Activated T-cell treated with anti-CD3 and anti-CD28 coated beads, Interleukin-2, amount 50 U/mL, for 72 hours (primary cell): ENCODE measurements at regions not wholly inside any gene's neighbourhood (a gene's known extent, or its start where the extent isn't known, plus 50 kb on each side); places are given as distances from the start of the nearest gene placed in this dataset.

Source experiments
- ATAC-seq, 2 donors: fragments of 150-1000 bp; cut with Tn5 transposase; replicated peaks in 1 of 2; 2 replicates each; pipeline ENCODE4 v1.10.0; 2021; ENCODE audit warnings: moderate library complexity in 2 of 2, mild to moderate bottlenecking in 1 of 2
- DNase-seq, 2 donors: peaks; one replicate each; pipeline ENCODE4 v3.0.0; 2021 to 2022; ENCODE audit warnings: mixed read lengths in 1 of 2
- H3K27ac Mint-ChIP-seq: one replicate; pipeline ENCODE4 v1.8.0; 2022; ENCODE audit warnings: mild to moderate bottlenecking, moderate library complexity, mixed read lengths
- H3K27me3 Mint-ChIP-seq: one replicate; pipeline ENCODE4 v1.8.0; 2022; ENCODE audit warnings: low read depth, mixed read lengths
- H3K36me3 Mint-ChIP-seq, 2 donors: one replicate each; pipeline ENCODE4 v1.8.0; 2022; ENCODE audit warnings: mixed read lengths in 2 of 2, mild to moderate bottlenecking in 1 of 2; ENCODE audit not compliant: insufficient read depth in 2 of 2
- H3K4me1 Mint-ChIP-seq: one replicate; pipeline ENCODE4 v1.8.0; 2022; ENCODE audit warnings: low read depth, mixed read lengths
- H3K4me3 Mint-ChIP-seq, 2 donors: one replicate each; pipeline ENCODE4 v1.8.0; 2022; ENCODE audit warnings: mild to moderate bottlenecking in 2 of 2, mixed read lengths in 2 of 2, moderate library complexity in 2 of 2
- H3K9me3 Mint-ChIP-seq, 2 donors: one replicate each; pipeline ENCODE4 v1.8.0; 2022; ENCODE audit warnings: mixed read lengths in 2 of 2

- DNase-seq (no peak), ATAC-seq (no peak)
- H3K4me1 Mint-ChIP-seq: no peaks in the 10 kb centered on the region
- no peaks in the 10 kb centered on the region for H3K36me3 Mint-ChIP-seq
- no peak overlapping the region for H3K27ac Mint-ChIP-seq
- H3K9me3 Mint-ChIP-seq: peaks cover 0 to 2% of the 10 kb centered on the region in 2 donors
- H3K4me3 Mint-ChIP-seq: no peak overlapping the region
- peaks cover 6% of the 10 kb centered on the region for H3K27me3 Mint-ChIP-seq
Measured at GRCh38 chr7:132687981-132688383, 111.7 kb upstream of the PLXNA4 start.

DNA sequence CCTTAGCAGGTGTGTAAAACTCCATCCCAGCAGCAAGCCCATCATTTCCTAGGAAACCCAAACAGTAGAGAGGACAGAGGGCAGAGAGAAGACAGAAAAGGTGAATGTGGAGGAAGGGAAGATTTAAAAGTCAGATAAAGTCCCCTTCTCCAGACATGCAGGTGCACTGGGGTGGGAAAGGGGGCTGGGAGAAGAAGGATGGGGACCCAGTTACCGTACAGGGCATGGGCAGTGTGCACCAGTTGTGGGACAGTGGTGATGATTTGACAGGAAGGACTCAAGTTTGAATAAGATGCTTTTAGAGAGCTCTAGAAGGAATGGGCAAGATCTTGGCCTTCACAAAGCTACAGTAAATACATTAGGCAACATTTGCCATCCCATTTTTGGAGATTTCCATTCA, 110.7 kb upstream of the PLXNA4 start:
- DNase-seq (no peak), ATAC-seq (no peak)
- Mint-ChIP-seq H3K27me3 (peaks cover 6% of the 10 kb centered on the region), H3K4me1 (no peaks in the 10 kb centered on the region), H3K27ac (no peak overlapping the region), H3K36me3 (no peaks in the 10 kb centered on the region), H3K9me3 (peaks cover 0 to 2% of the 10 kb centered on the region in 2 donors), H3K4me3 (no peak overlapping the region)

- no peaks in the 10 kb centered on the region for H3K36me3 Mint-ChIP-seq
- H3K4me3 Mint-ChIP-seq: no peak overlapping the region
- DNase-seq: no peak
- ATAC-seq: no peak
- no peak overlapping the region for H3K27ac Mint-ChIP-seq
- peaks cover 6% of the 10 kb centered on the region for H3K4me1 Mint-ChIP-seq
- peaks cover 6% of the 10 kb centered on the region for H3K27me3 Mint-ChIP-seq
- peaks cover 0 to 2% of the 10 kb centered on the region in 2 donors for H3K9me3 Mint-ChIP-seq
Measured at GRCh38 chr7:132685277-132685676, 109.0 kb upstream of the PLXNA4 start.

DNA sequence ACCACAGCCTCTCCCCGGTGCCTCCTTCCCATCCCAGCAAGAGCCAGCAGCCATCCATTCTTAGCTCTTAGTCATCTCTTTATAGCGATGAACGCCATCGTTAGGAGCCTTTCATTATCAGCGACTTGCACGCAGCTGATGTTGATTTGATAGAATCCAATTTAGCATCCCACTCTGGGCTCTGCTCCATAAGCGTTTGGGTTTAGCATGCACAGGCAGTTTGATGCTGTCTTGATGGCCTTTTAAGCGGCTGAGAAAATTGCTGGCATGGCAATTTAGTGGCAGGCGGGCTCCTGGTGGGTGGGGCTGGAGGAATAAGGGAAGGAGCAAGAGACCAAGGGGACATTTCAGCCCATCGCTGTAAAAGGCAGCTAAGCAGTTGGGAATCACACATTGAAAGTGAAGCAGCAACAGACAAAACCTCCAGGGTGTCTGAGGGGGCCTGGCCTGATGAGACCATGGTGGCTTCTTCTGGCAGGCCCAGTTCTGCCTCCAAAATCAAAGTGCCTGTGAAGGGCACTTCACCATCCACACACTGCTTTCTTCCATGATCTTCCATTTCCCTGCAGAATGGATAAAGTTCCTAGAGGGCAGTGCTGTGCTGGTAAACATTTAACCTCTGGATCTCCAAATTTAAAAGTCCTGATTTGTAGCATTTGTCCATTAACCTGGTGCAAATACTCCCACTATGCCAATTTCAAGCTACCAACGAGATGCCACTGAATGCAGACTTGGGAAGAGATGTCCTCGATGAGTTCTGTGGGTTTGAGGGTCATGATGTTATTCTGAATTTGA, 107.8 kb upstream of the PLXNA4 start:
- Mint-ChIP-seq H3K4me1 (peaks cover 6% of the 10 kb centered on the region), H3K27ac (no peak overlapping the region), H3K27me3 (peaks cover 6% of the 10 kb centered on the region), H3K36me3 (no peaks in the 10 kb centered on the region), H3K4me3 (no peak overlapping the region), H3K9me3 (peaks cover 0 to 7% of the 10 kb centered on the region in 2 donors)
- no peak for DNase-seq
- no peak for ATAC-seq

DNA sequence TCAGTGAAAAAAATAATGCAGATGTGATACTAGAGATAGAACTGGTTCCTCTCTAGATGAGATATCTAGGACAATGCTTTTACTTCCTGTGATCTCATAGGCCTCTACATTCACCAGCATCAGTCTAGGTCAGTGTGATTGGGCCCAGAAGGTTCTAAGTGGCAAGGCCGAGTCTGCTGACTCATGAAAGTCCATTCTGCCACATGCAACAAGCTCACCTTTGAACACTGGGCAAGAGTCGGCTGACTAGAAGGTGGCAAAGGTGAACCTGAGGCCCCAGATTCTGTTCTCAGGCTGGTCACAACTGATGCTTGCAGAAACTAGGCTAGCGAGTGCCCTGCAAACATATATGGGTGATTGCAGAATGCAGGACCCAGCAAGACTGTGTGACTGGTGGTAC, 105.7 kb upstream of the PLXNA4 start:
- Mint-ChIP-seq H3K36me3 (no peaks in the 10 kb centered on the region), H3K27me3 (no peaks in the 10 kb centered on the region), H3K4me3 (no peak overlapping the region), H3K27ac (no peak overlapping the region), H3K4me1 (peaks cover 7% of the 10 kb centered on the region), H3K9me3 (peaks cover 0 to 7% of the 10 kb centered on the region in 2 donors)
- ATAC-seq: no peak
- no peak for DNase-seq

- H3K27ac Mint-ChIP-seq: no peak overlapping the region
Measured at GRCh38 chr7:132680590-132680989, 104.3 kb upstream of the PLXNA4 start.

DNA sequence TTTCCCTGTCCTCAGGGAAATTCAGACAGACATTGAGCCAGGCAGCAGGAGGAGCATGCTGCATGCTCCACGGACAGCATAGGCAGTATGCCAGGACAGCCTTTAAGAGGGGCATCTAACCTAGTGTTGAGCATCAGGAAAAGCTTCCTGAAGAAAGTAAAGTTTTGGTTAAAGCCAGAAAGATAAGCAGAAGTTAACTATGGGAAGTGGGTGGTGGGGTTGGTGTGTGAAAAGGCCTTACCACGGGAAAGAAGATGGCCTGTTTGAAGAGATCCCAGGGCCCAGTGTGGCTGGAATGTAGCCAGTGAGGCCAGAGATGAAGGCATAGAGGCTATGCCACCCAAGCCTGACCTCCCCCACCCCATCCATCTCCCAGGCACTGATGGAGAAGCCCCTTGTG, 102.4 kb upstream of the PLXNA4 start:
- Mint-ChIP-seq H3K9me3 (peaks cover 0 to 5% of the 10 kb centered on the region in 2 donors), H3K27me3 (no peaks in the 10 kb centered on the region), H3K36me3 (no peaks in the 10 kb centered on the region), H3K27ac (no peak overlapping the region), H3K4me1 (peaks cover 14% of the 10 kb centered on the region), H3K4me3 (no peak overlapping the region)
- ATAC-seq: no peak
- DNase-seq: no peak

More at GRCh38 chr7:132680590-132680989, 104.3 kb upstream of the PLXNA4 start:
- H3K9me3 Mint-ChIP-seq: peaks cover 0 to 5% of the 10 kb centered on the region in 2 donors
- H3K4me3 Mint-ChIP-seq: no peak overlapping the region
- H3K36me3 Mint-ChIP-seq: no peaks in the 10 kb centered on the region
- no peaks in the 10 kb centered on the region for H3K27me3 Mint-ChIP-seq
- H3K4me1 Mint-ChIP-seq: peaks cover 14% of the 10 kb centered on the region
- ATAC-seq (peak; percentile 29 to 71), DNase-seq (no peak)

DNA sequence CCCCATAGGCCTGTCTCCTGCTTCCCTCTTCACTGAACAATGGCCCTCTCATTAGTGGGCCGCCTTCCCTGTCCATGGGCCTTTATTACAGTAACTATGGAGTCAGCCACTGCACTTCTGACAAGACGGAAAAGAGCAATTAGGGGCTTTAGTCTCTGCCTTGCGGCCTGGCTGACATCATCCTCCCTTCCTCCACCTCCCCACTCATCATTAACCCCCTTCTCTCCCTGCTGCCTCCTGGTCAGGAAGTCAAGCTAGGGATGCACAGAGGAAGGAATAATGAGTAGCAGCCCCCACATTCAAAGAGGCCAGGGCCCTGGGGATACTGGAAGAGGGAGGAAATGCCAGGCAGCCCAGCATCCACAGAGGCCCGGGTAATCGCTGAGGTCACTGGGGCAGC, 101.6 kb upstream of the PLXNA4 start:
- no peak overlapping the region for H3K4me3 Mint-ChIP-seq
- no peak for DNase-seq
- no peak for ATAC-seq
- no peaks in the 10 kb centered on the region for H3K36me3 Mint-ChIP-seq
- H3K27me3 Mint-ChIP-seq: no peaks in the 10 kb centered on the region
- H3K9me3 Mint-ChIP-seq: peaks cover 0 to 7% of the 10 kb centered on the region in 2 donors
- peaks cover 14% of the 10 kb centered on the region for H3K4me1 Mint-ChIP-seq
- no peak overlapping the region for H3K27ac Mint-ChIP-seq

- no peak overlapping the region for H3K27ac Mint-ChIP-seq
- H3K4me3 Mint-ChIP-seq: no peak overlapping the region
- ATAC-seq: no peak
- no peak for DNase-seq
- peaks cover 8% of the 10 kb centered on the region for H3K4me1 Mint-ChIP-seq
- H3K27me3 Mint-ChIP-seq: no peaks in the 10 kb centered on the region
- peaks cover 0 to 4% of the 10 kb centered on the region in 2 donors for H3K36me3 Mint-ChIP-seq
- peaks cover 1 to 6% of the 10 kb centered on the region in 2 donors for H3K9me3 Mint-ChIP-seq
Measured at GRCh38 chr7:132672200-132672990, 96.1 kb upstream of the PLXNA4 start.

DNA sequence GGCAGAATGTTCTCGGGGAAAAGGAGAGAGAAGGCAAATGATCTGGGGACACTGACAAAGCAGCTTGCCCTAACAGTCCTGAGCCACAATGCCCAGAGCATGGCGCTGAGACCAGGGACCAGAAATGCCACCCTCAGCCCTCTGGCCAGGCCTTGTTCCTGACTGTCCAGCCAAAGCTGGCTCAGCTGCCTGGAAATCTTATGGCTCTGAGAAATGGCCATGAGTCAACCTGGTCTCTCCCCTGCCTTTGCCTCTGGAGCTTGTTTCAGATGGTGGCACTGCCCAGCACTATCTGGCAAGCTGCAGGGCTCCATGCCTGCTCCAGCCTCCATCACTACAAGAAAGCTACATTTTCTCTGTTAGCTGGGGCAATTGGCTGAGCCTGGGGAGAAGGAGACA, 90.5 kb upstream of the PLXNA4 start:
- peaks cover 7% of the 10 kb centered on the region in 2 donors for H3K36me3 Mint-ChIP-seq
- H3K9me3 Mint-ChIP-seq: peaks cover 4 to 5% of the 10 kb centered on the region in 2 donors
- no peak for DNase-seq
- peak; percentile 6 to 28 for ATAC-seq
- peaks cover 14% of the 10 kb centered on the region for H3K4me1 Mint-ChIP-seq
- H3K27ac Mint-ChIP-seq: peak overlapping the region; percentile 50
- no peak overlapping the region for H3K4me3 Mint-ChIP-seq
- H3K27me3 Mint-ChIP-seq: no peaks in the 10 kb centered on the region

- H3K4me1 Mint-ChIP-seq: peaks cover 14% of the 10 kb centered on the region
Measured at GRCh38 chr7:132666071-132666773, 90.0 kb upstream of the PLXNA4 start.

GRCh38 chr7:132656846-132657776, 80.8 kb upstream of the PLXNA4 start:
- Mint-ChIP-seq H3K4me3 (peak overlapping the region; percentile 47 to 59), H3K4me1 (peaks cover 62% of the 10 kb centered on the region)
- peak; percentile 50 to 53 for ATAC-seq

More at GRCh38 chr7:132666071-132666773, 90.0 kb upstream of the PLXNA4 start:
- Mint-ChIP-seq H3K27me3 (no peaks in the 10 kb centered on the region), H3K36me3 (peaks cover 7% of the 10 kb centered on the region in 2 donors), H3K27ac (peak overlapping the region; percentile 50), H3K9me3 (peaks cover 4 to 5% of the 10 kb centered on the region in 2 donors), H3K4me3 (peak overlapping the region in 1 of 2 donors; percentile 20)
- ATAC-seq (peak; percentile 85 to 90), DNase-seq (peak; percentile 14 to 27)

More at GRCh38 chr7:132656846-132657776, 80.8 kb upstream of the PLXNA4 start:
- peak; percentile 29 to 31 for DNase-seq
- Mint-ChIP-seq H3K36me3 (peaks cover 4 to 12% of the 10 kb centered on the region in 2 donors), H3K27ac (peak overlapping the region; percentile 19), H3K9me3 (peaks cover 2 to 9% of the 10 kb centered on the region in 2 donors), H3K27me3 (no peaks in the 10 kb centered on the region)
